ENCODE measurements at regions not wholly inside any gene's neighbourhood (a gene's known extent, or its start where the extent isn't known, plus 50 kb on each side); places are given as distances from the start of the nearest gene placed in this dataset.

GRCh38 chr9:111098093-111098492, 59.8 kb upstream of the LPAR1 start:
- TF ChIP-seq EZH2 (IDR thresholded peaks at IDR 0.05; ENCODE audit: borderline replicate concordance, low read length) (no peak), CTCF (conservative IDR thresholded peaks at IDR 0.05 in 1 of 2, IDR thresholded peaks at IDR 0.05 in 1 of 2; ENCODE audit: extremely low read depth in 1 of 2, insufficient read depth in 1 of 2, low read depth in 1 of 2, low read length in 2 of 2) (no peak)

Measured in mammary epithelial cell (primary cell).